GM21717 (cell line): ENCODE measurements at regions not wholly inside any gene's neighbourhood (a gene's known extent, or its start where the extent isn't known, plus 50 kb on each side); places are given as distances from the start of the nearest gene placed in this dataset.

Experiments
- ATAC-seq: cut with Tn5 transposase; IDR thresholded peaks from one replicate; pipeline ENCODE4 v1.9.1; 2021; ENCODE audit warnings: mild to moderate bottlenecking, moderate library complexity; ENCODE audit not compliant: unreplicated experiment

DNA sequence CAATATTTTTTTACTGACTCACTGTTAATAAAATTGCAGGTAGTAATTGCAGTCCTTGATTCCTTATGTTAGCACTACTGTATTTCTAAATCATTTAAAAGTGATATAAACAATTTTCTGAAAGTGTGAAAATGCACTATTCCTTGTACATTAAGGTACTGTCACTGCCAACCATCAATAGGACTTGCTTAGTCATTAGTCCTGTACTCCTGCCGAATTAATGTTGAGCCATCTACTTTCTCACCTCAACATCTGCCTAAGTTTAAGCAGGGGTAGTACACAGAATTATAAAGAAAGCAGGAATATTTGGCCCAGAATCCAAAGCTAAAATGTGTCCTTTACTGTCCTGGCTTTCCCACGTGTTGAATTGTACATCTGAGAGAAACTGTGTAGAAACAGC lies 87.0 kb upstream of the TRPC3 start:
- no peak for ATAC-seq

DNA sequence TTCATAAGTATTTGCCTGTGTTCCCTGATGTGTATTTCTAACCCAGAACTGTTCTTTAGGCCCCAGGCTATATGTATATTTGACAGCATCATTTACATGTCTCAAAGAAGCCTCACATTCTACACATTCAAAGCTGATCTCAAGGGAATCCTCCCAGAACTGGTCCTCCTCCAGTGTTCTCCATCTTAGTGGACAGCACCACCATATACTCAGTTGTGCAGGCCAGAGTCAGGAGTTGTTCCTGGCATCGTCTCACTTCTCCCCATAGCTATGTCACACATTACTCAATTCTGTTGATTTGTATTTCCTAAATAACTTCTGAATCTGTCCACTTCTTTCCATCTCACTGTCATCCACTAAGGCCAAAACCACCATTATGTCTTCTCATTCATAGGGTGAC lies 82.8 kb upstream of the TRPC3 start:
- no peak for ATAC-seq

DNA sequence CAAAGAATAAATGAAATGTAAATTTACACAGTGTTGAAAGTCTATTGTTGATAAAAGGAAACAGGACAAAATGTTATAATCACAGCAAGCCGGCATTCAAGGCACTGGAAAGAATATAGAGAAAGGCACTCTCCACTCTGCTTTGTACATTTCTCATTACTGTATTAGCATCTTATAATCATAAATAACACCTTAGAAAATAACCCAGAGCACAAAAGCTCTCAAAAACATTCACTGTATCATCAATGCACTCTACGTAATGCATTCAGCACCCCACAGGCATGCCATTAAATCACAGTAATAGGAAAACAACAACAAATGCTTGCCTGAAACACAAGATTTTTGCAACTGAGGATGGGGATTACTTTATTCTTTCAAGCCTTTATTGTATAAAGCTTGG lies 75.3 kb upstream of the TRPC3 start:
- no peak for ATAC-seq

- ATAC-seq: no peak
Observed at GRCh38 chr4:122017296-122017695, 65.4 kb upstream of the TRPC3 start.

DNA sequence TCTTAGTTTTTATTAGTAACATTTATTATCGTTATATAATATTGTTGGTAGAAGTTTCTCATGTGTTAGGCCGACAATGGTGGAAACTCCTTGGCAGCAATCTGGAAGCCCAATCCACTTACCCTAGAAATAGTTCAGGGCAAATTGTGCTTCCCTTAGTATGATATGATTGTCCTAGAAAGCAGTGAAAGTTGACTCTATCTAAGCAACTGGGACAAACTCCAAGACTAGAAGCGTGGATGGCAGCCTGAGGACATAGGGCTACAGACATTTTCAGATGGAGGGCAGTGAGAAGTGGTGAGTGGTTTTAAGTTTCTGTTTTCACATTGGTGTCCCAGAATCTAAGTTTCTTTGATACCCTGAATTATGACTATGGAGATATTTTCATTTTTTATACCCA lies 63.3 kb upstream of the TRPC3 start:
- ATAC-seq: no peak

DNA sequence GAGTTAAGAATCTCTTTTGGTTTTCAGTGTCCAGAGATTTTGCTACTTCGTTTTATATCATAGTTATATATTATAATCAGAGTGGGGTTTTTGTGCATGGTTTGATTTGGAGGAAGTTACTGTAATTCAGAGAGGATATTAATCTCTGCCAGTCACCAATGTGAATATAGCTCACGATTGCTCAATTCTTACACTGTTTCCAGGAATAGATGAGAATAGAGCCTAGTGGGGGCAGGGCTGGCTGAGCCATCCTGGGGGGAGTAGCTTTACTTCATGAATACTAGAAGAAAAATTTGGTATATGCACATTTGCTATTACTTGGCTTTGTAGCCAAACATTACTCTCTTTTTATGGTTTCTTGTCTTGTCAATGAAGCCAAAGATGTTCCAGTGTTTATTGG lies 60.9 kb upstream of the TRPC3 start:
- no peak for ATAC-seq

DNA sequence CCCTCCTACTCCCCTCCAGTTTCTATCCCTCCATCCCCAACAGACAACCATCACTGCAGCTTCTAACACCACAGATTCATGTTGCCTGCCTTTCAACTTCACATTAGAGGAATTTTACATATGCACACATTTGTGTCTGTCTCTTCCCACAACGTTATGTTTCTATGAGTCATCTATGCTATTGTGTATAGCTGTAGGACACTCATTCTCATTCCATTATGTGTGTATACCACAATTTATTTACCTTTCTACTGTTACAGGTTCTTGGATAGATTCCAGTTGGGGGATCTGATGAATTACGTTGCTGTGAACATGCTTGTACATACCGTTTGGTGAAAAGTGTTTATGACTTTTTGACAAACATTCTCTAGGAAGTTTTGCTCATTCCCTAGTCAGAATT lies 58.8 kb upstream of the TRPC3 start:
- no peak for ATAC-seq

GRCh38 chr4:122009524-122009923 lies 57.7 kb upstream of the TRPC3 start:
- ATAC-seq: no peak

GRCh38 chr4:122007016-122007415 lies 55.2 kb upstream of the TRPC3 start:
- no peak for ATAC-seq

- ATAC-seq: no peak
Observed at GRCh38 chr4:122005064-122005755, 53.4 kb upstream of the TRPC3 start.

DNA sequence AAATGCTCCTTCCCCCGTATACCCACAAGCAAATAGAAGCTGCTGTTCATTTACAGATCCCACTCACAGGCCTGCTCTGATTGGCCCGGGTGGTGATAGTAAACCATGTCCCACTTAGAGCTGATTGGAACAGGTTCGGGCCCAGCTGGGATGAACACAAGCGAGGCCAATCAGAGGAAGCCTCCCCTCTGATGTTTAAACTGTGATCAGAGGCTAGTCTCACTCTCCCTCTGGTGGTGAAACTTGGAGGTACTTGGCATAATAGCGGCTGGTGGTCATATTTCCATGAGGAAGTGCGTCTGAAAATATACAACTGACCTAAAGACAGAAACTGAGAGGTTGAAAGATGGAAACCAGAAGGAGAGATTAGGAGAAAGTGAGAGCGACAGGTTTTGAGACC lies 51.5 kb upstream of the TRPC3 start:
- ATAC-seq: peak; percentile 93
